ENCODE measurements at regions not wholly inside any gene's neighbourhood (a gene's known extent, or its start where the extent isn't known, plus 50 kb on each side); places are given as distances from the start of the nearest gene placed in this dataset.

DNA sequence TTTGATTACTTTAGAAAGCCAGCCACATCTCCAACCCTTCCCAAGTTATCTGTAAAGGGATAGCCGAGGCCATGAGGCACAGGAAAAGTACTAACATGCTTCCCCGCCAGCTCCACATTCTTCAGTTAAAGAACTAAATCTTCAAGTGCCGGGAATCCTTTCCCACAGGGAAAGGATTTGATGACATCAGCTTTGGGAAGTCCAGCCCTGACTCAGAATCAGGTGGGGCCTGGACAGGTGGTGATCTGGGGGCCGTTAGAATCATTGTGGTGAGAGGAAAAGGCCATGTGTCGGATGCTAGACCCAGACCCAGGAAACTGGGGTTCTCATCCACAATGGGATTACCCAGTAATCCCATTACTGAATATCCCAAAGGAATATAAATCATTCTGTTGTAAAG is 580.0 kb downstream of the QKI start:
- ChIA-PET CTCF (no interaction called here), POLR2A (no interaction called here)
- ATAC-seq (ENCODE audit: poor library complexity) (no peak), DNase-seq (no peak)
- Mint-ChIP-seq H3K9me3 (no peaks in the 10 kb centered on the region), H3K4me1 (ENCODE audit: low read depth) (no peaks in the 10 kb centered on the region), H3K27ac (no peak overlapping the region), H3K36me3 (ENCODE audit: low read depth) (no peaks in the 10 kb centered on the region), H3K4me3 (no peak overlapping the region), H3K27me3 (peaks cover 14% of the 10 kb centered on the region)
- intact Hi-C loops (cut with DNase I, micrococcal nuclease): no loop called here
- Histone ChIP-seq H3K27me3 (ENCODE audit: control insufficient read depth in 1 of 2, insufficient read depth in 2 of 2, low read length in 2 of 2) (no peaks in the 10 kb centered on the region), H3K4me3 (ENCODE audit: low read length) (no peak overlapping the region), H3K36me3 (ENCODE audit: insufficient read depth, low read length) (no peaks in the 10 kb centered on the region), H3K27ac (ENCODE audit: low read depth in 1 of 2, low read length in 2 of 2) (no peak overlapping the region), H3K9me3 (ENCODE audit: control insufficient read depth in 1 of 2, insufficient read depth in 1 of 2, low read length in 2 of 2) (no peaks in the 10 kb centered on the region), H3K4me1 (ENCODE audit: insufficient read depth, low read length) (no peaks in the 10 kb centered on the region)
- TF ChIP-seq, protein P1, sequence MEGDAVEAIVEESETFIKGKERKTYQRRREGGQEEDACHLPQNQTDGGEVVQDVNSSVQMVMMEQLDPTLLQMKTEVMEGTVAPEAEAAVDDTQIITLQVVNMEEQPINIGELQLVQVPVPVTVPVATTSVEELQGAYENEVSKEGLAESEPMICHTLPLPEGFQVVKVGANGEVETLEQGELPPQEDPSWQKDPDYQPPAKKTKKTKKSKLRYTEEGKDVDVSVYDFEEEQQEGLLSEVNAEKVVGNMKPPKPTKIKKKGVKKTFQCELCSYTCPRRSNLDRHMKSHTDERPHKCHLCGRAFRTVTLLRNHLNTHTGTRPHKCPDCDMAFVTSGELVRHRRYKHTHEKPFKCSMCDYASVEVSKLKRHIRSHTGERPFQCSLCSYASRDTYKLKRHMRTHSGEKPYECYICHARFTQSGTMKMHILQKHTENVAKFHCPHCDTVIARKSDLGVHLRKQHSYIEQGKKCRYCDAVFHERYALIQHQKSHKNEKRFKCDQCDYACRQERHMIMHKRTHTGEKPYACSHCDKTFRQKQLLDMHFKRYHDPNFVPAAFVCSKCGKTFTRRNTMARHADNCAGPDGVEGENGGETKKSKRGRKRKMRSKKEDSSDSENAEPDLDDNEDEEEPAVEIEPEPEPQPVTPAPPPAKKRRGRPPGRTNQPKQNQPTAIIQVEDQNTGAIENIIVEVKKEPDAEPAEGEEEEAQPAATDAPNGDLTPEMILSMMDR (IDR thresholded peaks at IDR 0.05): no peak

DNA sequence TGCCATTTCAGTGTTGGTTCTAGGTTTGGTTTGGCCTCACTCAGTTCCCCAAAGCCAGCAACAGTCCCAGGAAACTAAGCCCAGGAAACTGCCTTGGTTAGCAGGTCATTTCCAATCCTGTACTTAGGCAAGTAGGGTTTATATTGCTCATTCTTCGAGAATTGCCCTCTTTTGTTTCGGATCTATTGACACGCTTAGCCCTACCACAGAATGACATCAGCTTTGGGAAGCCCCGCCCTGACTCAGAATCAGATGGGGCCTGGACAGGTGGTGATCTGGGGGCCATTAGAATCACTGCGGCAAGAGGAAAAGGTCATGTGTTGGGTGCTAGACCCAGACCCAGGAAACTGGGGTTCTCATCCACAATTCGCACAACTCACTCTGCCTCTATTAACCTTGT is 578.2 kb downstream of the QKI start:
- no peaks in the 10 kb centered on the region for H3K4me1 ChIP-seq (ENCODE audit: insufficient read depth, low read length)
- Mint-ChIP-seq H3K36me3 (ENCODE audit: low read depth) (no peaks in the 10 kb centered on the region), H3K4me1 (ENCODE audit: low read depth) (no peaks in the 10 kb centered on the region), H3K4me3 (no peak overlapping the region), H3K27me3 (peaks cover 11% of the 10 kb centered on the region), H3K27ac (no peak overlapping the region), H3K9me3 (no peaks in the 10 kb centered on the region)
- POLR2A ChIA-PET: no interaction called here
- TF ChIP-seq, protein P1 (IDR thresholded peaks at IDR 0.05): no peak
- no peaks in the 10 kb centered on the region for H3K9me3 ChIP-seq (ENCODE audit: control insufficient read depth in 1 of 2, insufficient read depth in 1 of 2, low read length in 2 of 2)
- ATAC-seq (ENCODE audit: poor library complexity): no peak
- intact Hi-C loops (cut with DNase I, micrococcal nuclease): no loop called here
- no peaks in the 10 kb centered on the region for H3K36me3 ChIP-seq (ENCODE audit: insufficient read depth, low read length)
- no peaks in the 10 kb centered on the region for H3K27me3 ChIP-seq (ENCODE audit: control insufficient read depth in 1 of 2, insufficient read depth in 2 of 2, low read length in 2 of 2)
- DNase-seq: no peak
- CTCF ChIA-PET: no interaction called here
- H3K27ac ChIP-seq (ENCODE audit: low read depth in 1 of 2, low read length in 2 of 2): no peak overlapping the region
- H3K4me3 ChIP-seq (ENCODE audit: low read length): no peak overlapping the region

DNA sequence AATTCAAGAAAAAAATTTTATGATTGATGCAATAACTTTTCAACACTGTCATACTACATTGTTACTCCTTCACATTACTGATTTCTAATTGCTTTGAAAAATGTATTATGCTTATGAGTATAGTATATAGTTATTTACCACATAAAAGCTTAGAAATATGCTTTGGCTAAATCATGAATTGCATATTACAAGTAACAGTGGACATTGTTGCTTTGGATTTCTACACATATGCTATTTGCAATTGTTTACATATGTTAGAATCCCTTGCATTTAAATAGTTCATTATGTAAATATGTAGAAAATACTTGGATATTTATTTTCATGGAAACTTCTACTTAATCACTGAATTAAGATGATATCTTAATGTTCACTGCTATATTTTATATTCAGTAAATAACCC is 577.5 kb downstream of the QKI start:
- CTCF ChIA-PET: no interaction called here
- TF ChIP-seq, protein P1 (IDR thresholded peaks at IDR 0.05): no peak
- peaks cover 11% of the 10 kb centered on the region for H3K27me3 Mint-ChIP-seq
- no peak for ATAC-seq (ENCODE audit: poor library complexity)
- no peak overlapping the region for H3K27ac Mint-ChIP-seq
- no peaks in the 10 kb centered on the region for H3K36me3 Mint-ChIP-seq (ENCODE audit: low read depth)
- POLR2A ChIA-PET: no interaction called here
- Histone ChIP-seq H3K36me3 (ENCODE audit: insufficient read depth, low read length) (no peaks in the 10 kb centered on the region), H3K27ac (ENCODE audit: low read depth in 1 of 2, low read length in 2 of 2) (no peak overlapping the region), H3K9me3 (ENCODE audit: control insufficient read depth in 1 of 2, insufficient read depth in 1 of 2, low read length in 2 of 2) (no peaks in the 10 kb centered on the region), H3K4me3 (ENCODE audit: low read length) (no peak overlapping the region), H3K4me1 (ENCODE audit: insufficient read depth, low read length) (no peaks in the 10 kb centered on the region), H3K27me3 (ENCODE audit: control insufficient read depth in 1 of 2, insufficient read depth in 2 of 2, low read length in 2 of 2) (no peaks in the 10 kb centered on the region)
- no peak for DNase-seq
- no peak overlapping the region for H3K4me3 Mint-ChIP-seq
- no peaks in the 10 kb centered on the region for H3K9me3 Mint-ChIP-seq
- intact Hi-C loops (cut with DNase I, micrococcal nuclease): no loop called here
- H3K4me1 Mint-ChIP-seq (ENCODE audit: low read depth): no peaks in the 10 kb centered on the region

All from CD4-positive, alpha-beta T cell (primary cell).